Astrocyte (in vitro differentiated cells and primary cell): ENCODE measurements at regions not wholly inside any gene's neighbourhood (a gene's known extent, or its start where the extent isn't known, plus 50 kb on each side); places are given as distances from the start of the nearest gene placed in this dataset.

Experiments used
- EZH2 ChIP-seq: IDR thresholded peaks from 2 replicates; pipeline ENCODE4 v1.6.1; 2012; ENCODE audit warnings: mild to moderate bottlenecking, low read length, inconsistent platforms; ENCODE audit not compliant: insufficient read depth
- TF ChIP-seq, protein P1 (sequence below): IDR thresholded peaks from 2 replicates; pipeline ENCODE4 v1.5.1; 2011; ENCODE audit warnings: low read depth, mild to moderate bottlenecking, inconsistent platforms, low read length, moderate library complexity; ENCODE audit not compliant: insufficient read depth

DNA sequence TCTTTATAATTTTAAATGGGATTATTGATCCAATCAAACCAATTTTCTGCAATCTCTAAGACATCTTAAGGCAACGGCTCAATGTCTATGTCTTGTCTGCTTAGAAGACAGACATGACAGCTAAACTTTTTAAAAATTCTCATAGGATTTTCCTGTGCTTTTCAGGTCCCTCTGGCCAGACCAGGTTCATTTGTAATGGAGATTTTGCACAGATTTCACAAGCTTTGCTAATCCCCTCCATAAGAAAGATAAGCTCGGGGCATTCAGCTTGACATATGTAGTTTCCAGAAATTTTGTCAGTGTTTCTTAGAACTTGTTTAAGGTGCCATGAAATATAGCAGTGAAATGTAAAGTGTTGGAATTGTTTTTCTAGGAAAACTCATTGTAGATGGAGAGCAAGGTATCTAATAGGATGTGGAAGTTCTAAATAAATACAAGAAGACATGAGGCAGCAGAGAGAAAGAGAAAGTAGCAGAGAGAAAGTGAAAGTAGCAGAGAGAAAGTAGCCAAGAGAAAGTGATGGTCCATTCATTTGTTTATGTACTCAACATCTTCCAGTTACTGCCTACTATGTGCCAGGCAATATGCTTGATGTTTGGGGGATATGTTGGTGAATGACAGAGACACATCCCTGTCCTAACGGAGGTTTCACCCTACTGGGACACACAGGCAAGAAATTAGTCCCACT is 219.1 kb upstream of the ARHGAP42 start:
- no peak for TF ChIP-seq EZH2
- TF ChIP-seq, protein P1, sequence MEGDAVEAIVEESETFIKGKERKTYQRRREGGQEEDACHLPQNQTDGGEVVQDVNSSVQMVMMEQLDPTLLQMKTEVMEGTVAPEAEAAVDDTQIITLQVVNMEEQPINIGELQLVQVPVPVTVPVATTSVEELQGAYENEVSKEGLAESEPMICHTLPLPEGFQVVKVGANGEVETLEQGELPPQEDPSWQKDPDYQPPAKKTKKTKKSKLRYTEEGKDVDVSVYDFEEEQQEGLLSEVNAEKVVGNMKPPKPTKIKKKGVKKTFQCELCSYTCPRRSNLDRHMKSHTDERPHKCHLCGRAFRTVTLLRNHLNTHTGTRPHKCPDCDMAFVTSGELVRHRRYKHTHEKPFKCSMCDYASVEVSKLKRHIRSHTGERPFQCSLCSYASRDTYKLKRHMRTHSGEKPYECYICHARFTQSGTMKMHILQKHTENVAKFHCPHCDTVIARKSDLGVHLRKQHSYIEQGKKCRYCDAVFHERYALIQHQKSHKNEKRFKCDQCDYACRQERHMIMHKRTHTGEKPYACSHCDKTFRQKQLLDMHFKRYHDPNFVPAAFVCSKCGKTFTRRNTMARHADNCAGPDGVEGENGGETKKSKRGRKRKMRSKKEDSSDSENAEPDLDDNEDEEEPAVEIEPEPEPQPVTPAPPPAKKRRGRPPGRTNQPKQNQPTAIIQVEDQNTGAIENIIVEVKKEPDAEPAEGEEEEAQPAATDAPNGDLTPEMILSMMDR = no peak
